ENCODE measurements at regions not wholly inside any gene's neighbourhood (a gene's known extent, or its start where the extent isn't known, plus 50 kb on each side); places are given as distances from the start of the nearest gene placed in this dataset.

GRCh38 chr12:14156606-14157005 lies 175.2 kb upstream of the GRIN2B start:
- DNase-seq, result no peak

- DNase-seq, result no peak
These were observed 175.8 kb upstream of the GRIN2B start for GRCh38 chr12:14157088-14157747.

- DNase-seq, result no peak
These were observed 182.9 kb upstream of the GRIN2B start for GRCh38 chr12:14164266-14164665.

GRCh38 chr12:14167005-14167628 lies 185.7 kb upstream of the GRIN2B start:
- peak; percentile 15 for DNase-seq

GRCh38 chr12:14169281-14169680 lies 187.9 kb upstream of the GRIN2B start:
- DNase-seq, result no peak

GRCh38 chr12:14171106-14171505 lies 189.7 kb upstream of the GRIN2B start:
- no peak for DNase-seq

- DNase-seq, result no peak
These were observed 190.3 kb upstream of the ATF7IP start for GRCh38 chr12:14175206-14175605.

GRCh38 chr12:14185427-14186192 lies 179.9 kb upstream of the ATF7IP start:
- DNase-seq, result no peak

GRCh38 chr12:14186193-14186502 lies 179.3 kb upstream of the ATF7IP start:
- DNase-seq, result no peak

- DNase-seq, result no peak
These were observed 178.5 kb upstream of the ATF7IP start for GRCh38 chr12:14187002-14187401.

GRCh38 chr12:14187966-14188365 lies 177.5 kb upstream of the ATF7IP start:
- no peak for DNase-seq

GRCh38 chr12:14188744-14189143 lies 176.7 kb upstream of the ATF7IP start:
- no peak for DNase-seq

GRCh38 chr12:14190694-14191093 lies 174.8 kb upstream of the ATF7IP start:
- no peak for DNase-seq

GRCh38 chr12:14191612-14192011 lies 173.9 kb upstream of the ATF7IP start:
- no peak for DNase-seq

- DNase-seq, result no peak
These were observed 171.8 kb upstream of the ATF7IP start for GRCh38 chr12:14193639-14194038.

GRCh38 chr12:14194572-14194971 lies 170.9 kb upstream of the ATF7IP start:
- no peak for DNase-seq

- no peak for DNase-seq
These were observed 165.9 kb upstream of the ATF7IP start for GRCh38 chr12:14199455-14200198.

- DNase-seq, result no peak
These were observed 164.9 kb upstream of the ATF7IP start for GRCh38 chr12:14200598-14200997.

GRCh38 chr12:14201291-14201690 lies 164.2 kb upstream of the ATF7IP start:
- DNase-seq, result no peak

GRCh38 chr12:14207905-14208551 lies 157.5 kb upstream of the ATF7IP start:
- no peak for DNase-seq

- no peak for DNase-seq
These were observed 153.5 kb upstream of the ATF7IP start for GRCh38 chr12:14211947-14212387.

- no peak for DNase-seq
These were observed 151.9 kb upstream of the ATF7IP start for GRCh38 chr12:14213542-14213941.

GRCh38 chr12:14214495-14214894 lies 151.0 kb upstream of the ATF7IP start:
- DNase-seq, result no peak

All from 8988T (cell line).